HG03196 (cell line): ENCODE measurements at regions not wholly inside any gene's neighbourhood (a gene's known extent, or its start where the extent isn't known, plus 50 kb on each side); places are given as distances from the start of the nearest gene placed in this dataset.
"Not testable (repeated sequence)": the region's sequence is repeated elsewhere in the genome, so short reads cannot be mapped to it uniquely, and the experiment has no call there.

Experiments
- ATAC-seq: cut with Tn5 transposase; IDR thresholded peaks from one replicate; pipeline ENCODE4 v1.9.1; 2021; ENCODE audit not compliant: unreplicated experiment

- no peak for ATAC-seq
Observed at GRCh38 chr1:80171631-80172030, 1165.1 kb upstream of the ADGRL4 start.

DNA sequence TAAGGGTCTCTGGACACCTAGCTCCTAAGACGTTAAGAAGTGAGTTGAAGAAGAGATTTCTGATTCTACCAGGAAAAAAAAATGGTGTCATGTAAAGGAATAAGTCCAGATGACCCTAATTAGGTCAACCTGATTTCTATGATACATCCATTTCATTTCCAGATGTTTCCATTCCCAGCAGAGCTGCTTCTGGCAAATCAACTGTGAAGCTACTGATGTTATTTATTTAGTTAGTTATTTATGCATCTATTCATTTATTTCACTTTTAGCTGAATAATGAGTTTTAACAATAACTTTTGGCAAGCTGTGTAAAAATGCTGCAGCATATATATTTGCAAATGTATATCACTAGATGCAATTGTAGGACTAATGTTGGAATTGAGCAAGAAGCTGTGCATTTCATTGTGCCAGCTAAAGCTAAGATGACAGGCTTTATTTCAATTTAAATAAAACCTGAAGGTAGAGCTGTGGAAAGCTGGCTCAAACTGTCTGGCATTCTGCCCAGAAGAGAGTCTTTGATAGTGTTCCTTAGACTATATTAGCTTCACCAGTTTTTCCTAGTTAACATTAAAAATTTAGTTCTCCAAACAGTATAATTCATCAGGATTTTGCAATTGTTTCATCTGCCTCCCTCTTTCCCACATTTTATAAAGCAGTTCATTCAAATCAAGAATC lies 1164.4 kb upstream of the ADGRL4 start:
- no peak for ATAC-seq

GRCh38 chr1:80164150-80164549 lies 1157.6 kb upstream of the ADGRL4 start:
- ATAC-seq, result no peak

DNA sequence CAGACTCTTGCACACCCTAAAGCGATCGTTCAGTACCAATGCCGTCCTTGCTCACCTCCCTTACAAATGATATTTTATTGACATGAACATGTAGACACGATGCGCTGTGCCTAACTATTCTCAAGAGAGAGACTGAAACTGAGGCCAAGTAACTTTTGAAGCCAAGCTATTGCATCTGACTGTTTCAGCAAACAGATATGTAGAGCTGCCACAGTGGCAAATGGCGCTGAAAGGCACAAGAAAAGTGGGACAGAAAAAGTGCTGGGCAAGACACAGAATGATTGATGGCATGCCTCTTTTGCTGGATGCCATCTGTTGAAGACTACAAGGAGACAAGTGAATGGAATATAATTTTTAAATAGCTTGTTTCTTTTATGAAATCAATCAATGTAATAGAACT lies 1157.2 kb upstream of the ADGRL4 start:
- no peak for ATAC-seq

- ATAC-seq, result no peak
Observed at GRCh38 chr1:80158771-80159170, 1152.2 kb upstream of the ADGRL4 start.

- ATAC-seq, result no peak
Observed at GRCh38 chr1:80158266-80158665, 1151.7 kb upstream of the ADGRL4 start.

DNA sequence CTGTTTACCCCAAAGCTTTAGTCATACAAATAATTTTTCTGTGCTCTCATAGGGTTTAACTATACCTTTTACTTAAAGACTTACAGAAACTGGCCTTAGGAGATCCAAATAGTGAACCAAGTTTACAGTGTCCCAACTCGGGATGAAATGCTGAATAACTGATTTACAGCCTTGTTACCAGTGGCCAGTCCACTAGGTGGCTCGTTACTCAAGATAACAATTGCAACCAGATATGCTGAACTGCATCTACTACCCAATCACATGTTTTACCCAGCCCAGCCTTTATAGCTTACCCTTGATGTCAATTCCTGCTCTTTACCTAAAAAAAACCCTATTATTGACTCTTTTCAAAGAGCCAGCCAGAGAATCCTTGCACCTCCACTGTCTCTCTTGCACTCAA lies 1148.8 kb upstream of the ADGRL4 start:
- no peak for ATAC-seq

GRCh38 chr1:80154176-80154575 lies 1147.6 kb upstream of the ADGRL4 start:
- no peak for ATAC-seq

DNA sequence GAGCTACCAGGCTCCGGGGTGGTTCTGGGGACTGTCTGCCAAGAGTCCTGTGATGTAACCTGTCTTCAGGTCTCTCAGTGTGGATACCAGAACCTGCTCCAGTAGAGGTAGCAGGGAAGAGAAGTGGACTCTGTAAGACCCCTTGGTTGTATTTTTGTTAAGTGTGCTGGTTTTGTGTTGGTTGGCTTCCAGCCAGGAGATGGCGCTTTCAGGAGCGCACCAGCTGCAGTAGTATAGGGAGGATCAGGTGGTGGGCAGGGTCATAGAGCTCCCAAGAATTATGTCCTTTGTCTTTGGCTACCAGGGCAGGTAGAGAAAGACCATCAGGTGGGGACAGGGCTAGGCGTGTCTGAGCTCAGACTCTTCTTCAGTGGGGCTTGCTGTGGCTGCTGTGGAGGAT lies 1147.2 kb upstream of the ADGRL4 start:
- no peak for ATAC-seq

- no peak for ATAC-seq
Observed at GRCh38 chr1:80143361-80143760, 1136.8 kb upstream of the ADGRL4 start.

DNA sequence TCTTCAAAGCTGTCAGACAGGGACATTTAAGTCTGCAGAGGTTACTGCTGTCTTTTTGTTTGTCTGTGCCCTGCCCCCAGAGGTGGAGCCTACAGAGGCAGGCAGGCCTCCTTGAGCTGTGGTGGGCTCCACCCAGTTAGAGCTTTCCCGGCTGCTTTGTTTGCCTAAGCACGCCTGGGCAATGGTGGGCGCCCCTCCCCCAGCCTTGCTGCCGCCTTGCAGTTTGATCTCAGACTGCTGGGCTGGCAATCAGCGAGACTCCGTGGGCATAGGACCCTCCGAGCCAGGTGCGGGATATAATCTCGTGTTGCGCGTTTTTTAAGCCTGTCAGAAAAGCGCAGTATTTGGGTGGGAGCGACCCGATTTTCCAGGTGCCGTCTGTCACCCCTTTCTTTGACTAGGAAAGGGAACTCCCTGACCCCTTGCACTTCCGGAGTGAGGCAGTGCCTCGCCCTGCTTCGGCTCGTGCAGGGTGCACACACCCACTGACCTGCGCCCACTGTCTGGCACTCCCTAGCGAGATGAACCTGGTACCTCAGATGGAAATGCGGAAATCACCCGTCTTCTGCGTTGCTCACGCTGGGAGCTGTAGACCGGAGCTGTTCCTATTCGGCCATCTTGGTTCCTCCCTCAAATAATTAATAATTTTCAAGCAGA lies 1131.5 kb upstream of the ADGRL4 start:
- not testable (repeated sequence) for ATAC-seq

GRCh38 chr1:80113168-80114038 lies 1106.9 kb upstream of the ADGRL4 start:
- ATAC-seq, result no peak

- ATAC-seq, result no peak
Observed at GRCh38 chr1:80101159-80101558, 1094.6 kb upstream of the ADGRL4 start.

GRCh38 chr1:80099713-80100112 lies 1093.2 kb upstream of the ADGRL4 start:
- no peak for ATAC-seq

GRCh38 chr1:80085067-80085466 lies 1078.5 kb upstream of the ADGRL4 start:
- no peak for ATAC-seq

GRCh38 chr1:80083892-80084291 lies 1077.4 kb upstream of the ADGRL4 start:
- ATAC-seq, result no peak

GRCh38 chr1:80076469-80076868 lies 1069.9 kb upstream of the ADGRL4 start:
- no peak for ATAC-seq

- no peak for ATAC-seq
Observed at GRCh38 chr1:80075351-80075750, 1068.8 kb upstream of the ADGRL4 start.

GRCh38 chr1:80072563-80072962 lies 1066.0 kb upstream of the ADGRL4 start:
- no peak for ATAC-seq

DNA sequence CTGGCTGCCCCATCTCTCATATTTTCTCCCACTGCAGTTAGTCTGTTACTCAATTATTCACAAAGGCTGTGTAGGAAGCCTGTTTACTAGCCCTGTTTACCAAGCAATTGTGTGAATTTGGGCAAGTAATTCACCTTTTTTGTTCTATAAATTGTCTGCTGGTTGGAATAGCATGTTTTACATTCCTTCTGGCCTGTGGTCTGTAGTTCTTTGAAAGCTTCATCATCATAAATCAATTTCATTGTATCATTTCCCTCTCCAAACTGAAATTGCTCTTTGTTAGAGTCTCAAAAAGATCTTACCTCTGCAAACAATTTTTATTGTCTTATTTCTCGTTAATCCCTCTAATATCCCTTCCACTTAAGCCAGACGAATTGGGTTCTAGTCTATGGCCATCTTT lies 1059.5 kb upstream of the ADGRL4 start:
- no peak for ATAC-seq

- ATAC-seq, result no peak
Observed at GRCh38 chr1:80064524-80064923, 1058.0 kb upstream of the ADGRL4 start.

DNA sequence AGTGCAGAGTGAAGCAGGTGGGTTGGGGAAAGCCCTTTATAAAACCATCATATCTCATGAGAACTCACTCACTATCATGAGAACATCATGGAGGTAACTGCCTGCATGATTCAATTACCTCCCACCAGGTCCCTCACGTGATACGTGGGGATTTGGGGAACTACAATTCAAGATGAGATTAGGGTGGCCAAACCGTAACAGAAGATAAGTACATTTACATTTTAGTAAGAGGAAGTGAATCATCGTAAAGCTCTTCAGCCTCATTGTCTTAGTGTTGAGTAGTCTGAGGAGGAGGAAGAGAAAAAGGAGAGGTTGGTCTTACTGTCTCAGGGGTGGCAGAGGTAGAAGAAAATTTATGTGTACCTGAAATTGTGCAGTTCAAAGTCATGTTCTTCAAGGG lies 1053.4 kb upstream of the ADGRL4 start:
- ATAC-seq, result no peak
